Right renal cortex interstitium (tissue), 3 donors: ENCODE measurements at regions not wholly inside any gene's neighbourhood (a gene's known extent, or its start where the extent isn't known, plus 50 kb on each side); places are given as distances from the start of the nearest gene placed in this dataset.
"Not testable (repeated sequence)": the region's sequence is repeated elsewhere in the genome, so short reads cannot be mapped to it uniquely, and the experiment has no call there.

ENCODE experiments used
- DNase-seq, 3 donors: peaks; one replicate each; pipeline ENCODE4 v3.0.0-alpha.2; 2013; ENCODE audit warnings: low read depth in 3 of 3, low spot score in 2 of 3

DNA sequence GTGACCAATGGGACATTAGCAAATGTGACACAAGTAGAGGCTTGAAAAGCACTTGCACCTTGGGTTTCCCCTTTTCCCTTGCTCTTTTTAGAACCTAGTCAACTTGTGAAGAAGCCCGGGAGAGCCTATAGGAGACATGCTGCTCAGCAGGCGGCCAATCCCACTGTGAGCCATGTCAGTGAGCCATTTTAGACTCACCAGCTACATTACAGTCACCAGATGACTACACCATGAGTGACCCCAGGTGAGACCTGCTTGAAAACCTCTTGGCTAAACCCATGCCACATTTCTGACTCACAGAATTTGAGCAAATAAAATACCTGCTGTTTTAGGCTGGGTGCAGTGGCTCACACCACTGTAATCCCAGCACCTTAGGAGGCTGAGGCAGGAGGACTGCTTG is 317.5 kb downstream of the KLF12 start:
- DNase-seq: no peak

DNA sequence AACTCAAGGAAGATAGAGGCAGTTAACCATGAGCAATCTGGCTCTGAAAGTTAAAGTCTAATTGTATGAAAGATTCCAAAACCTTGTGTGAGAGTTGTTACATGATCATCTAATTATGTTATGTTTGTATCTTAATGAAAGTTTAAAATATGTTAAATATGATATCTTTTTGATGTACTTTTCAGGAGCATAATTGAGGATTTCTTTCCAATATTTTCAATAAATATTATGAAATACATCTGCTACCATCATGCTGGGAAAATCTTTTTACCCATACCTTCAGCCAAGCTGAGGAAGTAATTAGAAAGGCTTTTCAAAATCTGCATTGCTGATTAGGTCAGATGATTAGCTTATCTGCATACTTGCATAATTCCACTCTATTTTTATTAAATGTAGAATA is 318.4 kb downstream of the KLF12 start:
- DNase-seq: no peak

DNA sequence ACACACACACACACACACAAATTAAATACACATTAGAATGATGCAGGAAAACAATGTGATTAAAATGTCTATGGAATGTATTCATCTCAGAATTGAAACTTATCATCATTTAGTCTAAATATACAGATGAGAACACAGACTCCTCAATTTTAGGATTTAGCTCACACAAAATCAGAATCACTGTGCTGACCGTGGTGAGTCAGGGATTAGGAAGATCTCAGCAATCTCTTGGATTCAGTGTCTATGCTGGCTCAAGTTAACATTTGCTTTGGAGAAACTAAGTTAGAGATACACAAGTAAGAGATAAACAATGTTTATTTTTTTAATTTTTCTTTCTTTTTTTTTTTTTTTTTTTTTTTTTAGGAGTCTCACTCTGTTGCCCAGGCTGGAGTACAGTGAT is 323.6 kb downstream of the KLF12 start:
- no peak for DNase-seq

DNA sequence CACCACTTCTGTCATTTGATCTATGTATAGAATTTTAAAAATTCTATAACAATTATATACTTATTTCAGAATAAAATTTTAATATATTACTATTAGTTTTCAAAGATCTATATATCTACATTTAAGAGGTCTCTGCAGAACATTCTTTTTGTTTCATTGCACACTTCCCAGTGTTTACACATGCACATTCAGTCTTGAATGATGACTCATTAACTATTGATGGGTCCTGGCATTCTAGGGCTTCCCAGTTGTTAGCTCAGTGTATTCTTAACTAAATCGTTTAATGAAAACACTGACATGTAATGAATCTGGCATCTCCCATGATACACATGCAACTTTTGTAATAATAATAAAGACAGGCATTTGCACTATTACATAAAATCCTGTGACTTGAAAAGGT is 324.6 kb downstream of the KLF12 start:
- DNase-seq: no peak

DNA sequence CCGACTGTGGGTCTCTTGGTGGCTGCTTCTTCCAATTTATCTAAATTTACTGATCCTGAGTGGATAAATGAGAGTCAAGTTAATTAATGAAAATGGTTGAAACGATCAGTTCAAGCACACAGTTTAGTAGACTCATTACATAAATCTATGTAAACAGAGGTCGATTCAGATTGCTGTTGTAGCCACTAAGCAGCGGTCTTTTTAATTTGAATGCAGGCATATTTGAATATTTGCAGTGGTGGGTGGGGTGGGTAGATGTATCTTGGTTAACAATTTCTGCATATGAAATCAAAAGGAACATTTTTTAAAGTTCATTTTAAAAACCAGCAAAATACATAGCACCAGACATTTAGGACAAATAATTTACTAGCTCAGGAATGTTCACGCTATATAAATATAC is 325.9 kb downstream of the KLF12 start:
- no peak for DNase-seq

DNA sequence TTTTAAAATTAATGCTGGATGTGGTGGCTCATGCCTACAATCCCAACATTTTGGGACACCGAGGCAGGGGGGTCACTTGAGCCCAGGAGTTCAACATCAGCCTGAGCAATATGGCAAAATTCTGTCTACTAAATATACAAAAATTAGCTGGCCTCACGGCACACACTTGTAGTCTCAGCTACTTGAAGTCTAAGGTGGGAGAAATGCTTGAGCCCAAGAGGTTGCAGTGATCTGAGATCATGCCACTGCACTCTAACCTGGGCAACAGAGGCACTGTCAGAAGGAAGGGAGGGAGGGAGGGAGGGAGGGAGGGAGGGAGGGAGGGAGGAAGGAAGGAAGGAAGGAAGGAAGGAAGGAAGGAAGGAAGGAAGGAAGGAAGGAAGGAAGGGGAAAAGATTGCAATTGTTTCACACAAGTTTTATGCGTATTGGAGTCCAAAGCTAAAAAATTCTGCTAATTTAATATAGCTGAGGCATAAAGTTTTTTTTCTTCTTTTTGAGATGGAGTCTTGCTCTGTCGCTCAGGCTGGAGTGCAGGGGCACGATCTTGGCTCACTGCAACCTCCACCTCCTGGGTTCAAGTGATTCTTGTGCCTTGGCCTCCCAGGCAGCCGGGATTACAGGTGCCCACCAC is 328.8 kb downstream of the KLF12 start:
- not testable (repeated sequence) for DNase-seq

DNA sequence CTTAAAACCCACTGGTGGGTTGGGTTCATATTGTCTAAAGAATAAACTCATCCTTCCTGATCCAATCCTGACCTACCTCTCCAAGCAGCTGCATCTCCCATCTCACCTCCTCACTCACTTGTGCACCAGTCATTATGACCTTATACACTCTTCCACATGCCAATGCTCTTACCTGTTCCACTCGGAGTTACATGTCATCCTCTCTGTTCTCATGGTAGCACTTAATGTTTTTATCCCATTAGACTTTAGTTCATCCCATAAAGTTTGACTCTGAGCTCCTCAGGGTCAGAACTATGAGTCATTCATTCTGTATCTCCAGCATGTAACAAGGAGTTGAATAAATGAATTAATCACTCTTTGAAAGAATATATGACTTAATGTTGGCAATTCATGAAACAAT is 330.2 kb downstream of the KLF12 start:
- DNase-seq: no peak

DNA sequence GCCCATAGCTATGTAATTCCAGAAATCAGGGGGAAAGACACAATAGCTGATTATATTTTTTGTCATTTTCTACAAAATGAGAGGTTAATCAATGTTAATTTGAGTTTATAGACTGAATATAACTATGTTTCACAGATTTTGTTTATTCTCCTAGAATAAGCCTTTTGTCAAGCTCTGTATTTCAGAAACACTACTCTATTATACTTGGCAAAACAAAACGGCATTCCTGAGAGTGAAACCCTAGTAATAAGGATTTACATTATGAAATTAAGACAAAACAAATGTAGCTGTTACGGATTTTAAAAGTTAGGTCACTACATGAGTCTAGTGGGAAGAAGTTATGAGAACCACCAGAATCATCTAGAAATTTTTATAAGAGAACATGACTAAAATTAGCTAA is 334.2 kb downstream of the KLF12 start:
- no peak for DNase-seq

DNA sequence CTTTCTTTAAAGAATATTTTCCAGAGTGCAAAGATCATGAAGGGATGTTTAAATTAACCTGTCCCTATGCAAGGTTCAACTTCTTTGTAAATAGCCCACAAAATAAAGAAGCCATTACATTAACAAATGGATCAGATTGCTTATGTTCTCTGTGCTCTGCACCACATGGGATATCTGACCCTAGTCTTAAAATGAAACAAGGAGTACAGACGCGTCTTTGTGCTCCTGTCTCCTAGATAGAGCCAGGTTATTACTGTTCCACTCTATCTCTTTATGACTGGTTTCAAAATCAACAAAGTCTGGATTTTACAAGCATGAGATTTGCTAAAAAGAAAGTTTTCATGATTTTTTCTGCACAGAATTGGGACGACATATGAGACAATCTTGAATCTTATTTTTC is 339.4 kb downstream of the KLF12 start:
- no peak for DNase-seq

DNA sequence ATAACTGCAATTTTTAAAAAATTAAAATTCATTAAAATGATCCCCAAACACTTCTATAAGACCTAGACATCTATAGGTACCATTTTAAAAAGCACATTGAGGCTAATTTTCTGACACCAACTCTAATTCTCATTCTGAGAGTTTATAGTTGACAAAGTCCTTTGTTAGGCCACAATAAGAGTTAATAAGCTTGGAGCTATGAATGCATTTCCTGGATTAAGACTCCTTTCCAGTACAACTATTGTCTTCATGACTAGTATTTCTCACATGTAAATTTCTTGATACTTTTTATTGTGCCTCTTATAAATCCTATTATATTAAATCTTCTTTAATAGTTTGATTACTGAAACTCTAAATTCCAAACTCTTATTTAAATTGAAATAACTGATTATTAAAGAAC is 340.8 kb downstream of the KLF12 start:
- DNase-seq: no peak

DNA sequence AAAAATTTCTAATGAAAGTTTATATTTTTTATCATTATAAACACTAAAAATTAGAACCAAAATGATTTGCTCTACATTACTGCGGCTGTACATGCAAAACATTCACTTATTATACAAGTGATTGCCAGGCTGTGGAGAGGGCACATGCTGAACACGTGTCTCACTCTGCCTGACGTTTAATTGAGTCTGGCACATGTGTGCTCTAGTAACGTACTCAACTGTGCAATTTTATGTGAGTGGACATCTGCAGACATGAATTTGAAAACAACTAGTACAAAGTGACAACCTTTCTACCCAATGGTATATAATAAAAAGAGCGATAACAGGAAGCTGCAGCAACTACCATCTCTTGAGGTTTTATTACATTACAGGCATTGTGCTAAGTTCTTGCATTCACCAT is 341.4 kb downstream of the KLF12 start:
- no peak for DNase-seq

DNA sequence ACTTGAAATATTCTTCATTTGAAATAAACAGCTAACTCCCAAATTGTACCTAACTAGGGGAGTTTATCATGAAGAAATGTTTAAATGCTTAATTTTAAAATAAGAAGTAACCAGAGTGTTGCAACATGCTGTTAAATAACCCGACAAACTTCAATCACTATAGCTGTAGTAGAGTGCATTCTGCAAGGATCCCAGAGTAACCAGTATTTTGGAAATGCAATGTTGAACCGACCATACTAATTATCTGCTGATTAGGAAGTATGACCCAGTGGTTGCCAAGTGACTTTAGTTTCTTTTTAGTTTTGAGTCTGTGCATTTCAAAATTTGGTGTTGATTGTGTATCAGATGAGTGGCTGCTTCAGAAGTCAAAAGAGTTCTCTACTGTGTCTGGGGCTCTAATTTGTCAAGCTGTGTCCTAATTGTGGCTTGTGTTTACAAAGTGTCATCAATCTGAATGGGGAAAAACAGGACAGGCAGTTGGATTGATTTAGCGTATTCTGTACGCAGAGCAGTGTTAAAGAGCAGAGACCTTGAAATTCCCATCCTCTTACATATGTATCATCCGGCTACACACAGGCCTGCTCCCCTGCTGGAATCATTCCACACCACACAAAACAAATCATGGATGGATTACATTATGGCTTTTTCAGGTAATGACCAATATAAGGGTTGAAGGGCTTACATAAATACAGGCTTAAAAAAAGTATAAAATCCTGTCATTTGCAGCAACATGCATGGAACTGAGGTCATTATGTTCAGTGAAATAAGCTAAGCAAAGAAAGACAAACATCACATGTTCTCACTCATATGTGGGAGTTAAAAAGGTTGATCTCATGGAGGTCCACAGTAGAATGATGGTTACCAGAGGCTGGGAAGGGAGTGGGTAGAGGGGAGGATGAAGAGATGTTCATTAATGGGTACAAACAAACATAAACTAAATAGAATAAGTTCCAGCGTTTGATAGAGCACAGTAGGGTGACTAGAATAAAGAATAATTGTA is 351.5 kb downstream of the KLF12 start:
- DNase-seq: no peak

DNA sequence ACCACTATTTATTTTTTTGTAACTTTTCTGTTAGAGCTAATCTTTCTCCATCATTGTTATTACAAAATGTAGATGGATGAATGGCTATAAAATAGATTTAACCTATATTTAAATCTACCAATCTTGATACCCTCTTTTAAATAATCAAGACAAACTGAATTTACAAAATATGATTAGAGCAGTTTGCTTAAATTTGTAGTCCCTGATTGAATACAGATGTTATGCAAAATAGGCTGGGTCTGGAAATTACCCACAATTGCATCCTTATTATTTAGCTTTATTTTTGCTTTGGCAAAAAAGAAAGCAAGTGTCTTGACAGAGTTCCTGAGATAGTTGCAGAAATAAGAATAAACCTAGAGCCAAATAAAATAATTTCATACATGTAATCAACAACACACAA is 352.8 kb downstream of the KLF12 start:
- DNase-seq: no peak

DNA sequence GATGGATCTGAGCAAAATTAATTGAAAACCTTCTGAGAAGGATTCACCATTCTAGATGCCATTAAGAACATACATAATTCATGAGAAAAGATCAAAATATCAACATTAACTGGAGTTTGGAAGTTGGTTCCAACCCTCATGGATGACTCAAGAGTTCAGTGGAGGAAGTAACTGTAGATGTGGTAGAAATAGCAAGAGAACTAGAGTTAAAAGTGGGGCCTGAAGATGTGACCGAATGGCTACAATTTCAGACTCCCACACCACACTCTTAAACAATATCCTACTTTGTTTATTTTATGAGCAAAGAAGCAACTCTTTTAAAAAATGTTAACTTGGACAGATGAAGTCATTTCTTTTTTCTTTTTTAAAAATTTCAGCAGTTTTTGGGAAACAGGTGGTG is 354.3 kb downstream of the KLF12 start:
- DNase-seq: no peak

DNA sequence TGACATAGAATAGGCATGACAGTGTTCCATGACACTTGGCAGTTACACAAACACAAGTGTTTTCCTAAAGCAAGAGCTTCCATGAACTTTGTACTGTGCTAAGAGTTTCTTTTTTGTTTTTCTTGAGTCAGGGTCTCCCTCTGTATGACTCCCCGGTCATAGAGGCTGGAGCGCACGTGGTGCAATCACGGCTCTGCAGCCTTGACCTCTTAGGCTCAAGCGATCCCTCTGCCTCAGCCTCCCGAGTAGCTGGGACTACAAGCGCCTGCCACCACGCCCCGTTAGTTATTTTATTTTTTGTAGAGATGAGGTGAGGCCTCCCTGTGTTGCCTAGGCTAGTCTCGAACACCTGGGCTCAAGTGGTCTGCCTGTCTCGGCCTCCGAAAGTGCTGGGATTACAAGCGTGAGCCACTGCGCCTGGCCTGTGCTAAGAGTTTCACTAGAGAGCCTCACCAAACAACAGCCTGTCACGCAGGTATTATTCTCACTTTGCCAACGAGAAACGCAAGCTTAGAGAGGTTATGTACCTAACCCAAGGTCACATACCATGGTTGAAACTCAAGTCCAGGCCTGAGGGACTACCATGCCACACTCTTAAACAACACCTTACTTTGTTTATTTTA is 355.9 kb downstream of the KLF12 start:
- no peak for DNase-seq

DNA sequence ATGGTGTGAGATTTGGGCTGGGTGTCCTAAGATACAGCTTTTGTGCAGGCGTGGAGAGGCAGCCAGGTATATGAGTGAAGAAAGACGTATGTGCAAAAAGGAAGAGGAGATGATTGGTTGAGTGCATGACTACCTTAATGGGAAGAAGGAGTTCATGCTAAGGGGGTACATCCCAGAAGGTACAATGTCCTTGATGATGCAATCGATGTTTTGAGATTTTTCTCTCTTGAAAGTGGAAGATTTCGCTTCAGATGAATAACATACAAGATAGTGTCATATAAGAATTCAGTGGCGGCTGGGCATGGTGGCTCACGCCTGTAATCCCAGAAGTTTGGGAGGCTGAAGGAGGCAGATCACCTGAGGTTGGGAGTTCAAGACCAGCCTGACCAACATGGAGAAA is 357.1 kb downstream of the KLF12 start:
- no peak for DNase-seq

DNA sequence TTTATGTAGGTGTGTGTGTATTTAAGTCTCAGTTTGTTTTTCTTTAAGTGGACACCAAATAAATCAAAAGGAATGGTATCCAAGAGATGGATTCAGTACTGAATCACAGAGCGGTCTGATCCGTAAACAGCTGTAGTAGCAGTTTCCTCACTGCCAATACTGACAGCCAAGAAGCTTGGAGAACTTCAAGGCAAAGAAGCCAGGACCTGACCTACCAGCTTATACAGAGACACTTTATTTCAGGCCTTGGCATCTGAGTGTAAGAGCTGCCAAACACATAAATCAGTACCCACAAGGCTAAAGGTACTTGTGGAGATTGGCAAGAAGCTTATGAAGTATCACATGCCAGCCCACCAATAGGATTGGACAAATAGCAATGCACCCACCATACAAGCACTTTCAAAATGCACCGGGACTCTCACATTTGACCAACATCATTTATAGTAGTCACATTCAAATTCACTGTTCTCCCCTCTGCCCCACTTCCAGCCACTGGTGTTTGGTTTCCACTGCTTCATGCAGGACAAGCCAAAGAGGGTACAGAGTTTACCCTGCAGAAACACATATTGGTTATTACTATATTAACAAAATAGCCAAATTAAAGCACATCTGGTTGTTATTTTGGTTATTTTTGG is 357.9 kb downstream of the KLF12 start:
- DNase-seq: no peak

DNA sequence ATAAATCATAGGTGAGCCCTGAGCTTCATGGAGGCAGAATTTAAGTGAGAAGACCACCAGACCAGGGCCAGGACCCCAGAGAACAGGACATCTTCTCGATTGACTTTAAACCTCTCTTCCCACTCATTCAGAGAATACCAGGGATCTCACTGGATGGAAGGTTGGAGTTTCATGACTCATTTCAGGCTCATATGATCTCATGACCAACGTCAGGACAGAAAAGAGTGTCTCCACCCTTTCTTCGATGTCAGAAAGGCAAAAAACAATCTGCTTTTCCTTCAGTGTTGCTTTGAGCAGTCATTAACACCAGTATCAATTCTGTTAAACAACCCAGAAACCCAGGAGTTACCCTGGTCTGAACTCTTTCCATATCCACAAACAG is 361.0 kb downstream of the KLF12 start:
- no peak for DNase-seq

DNA sequence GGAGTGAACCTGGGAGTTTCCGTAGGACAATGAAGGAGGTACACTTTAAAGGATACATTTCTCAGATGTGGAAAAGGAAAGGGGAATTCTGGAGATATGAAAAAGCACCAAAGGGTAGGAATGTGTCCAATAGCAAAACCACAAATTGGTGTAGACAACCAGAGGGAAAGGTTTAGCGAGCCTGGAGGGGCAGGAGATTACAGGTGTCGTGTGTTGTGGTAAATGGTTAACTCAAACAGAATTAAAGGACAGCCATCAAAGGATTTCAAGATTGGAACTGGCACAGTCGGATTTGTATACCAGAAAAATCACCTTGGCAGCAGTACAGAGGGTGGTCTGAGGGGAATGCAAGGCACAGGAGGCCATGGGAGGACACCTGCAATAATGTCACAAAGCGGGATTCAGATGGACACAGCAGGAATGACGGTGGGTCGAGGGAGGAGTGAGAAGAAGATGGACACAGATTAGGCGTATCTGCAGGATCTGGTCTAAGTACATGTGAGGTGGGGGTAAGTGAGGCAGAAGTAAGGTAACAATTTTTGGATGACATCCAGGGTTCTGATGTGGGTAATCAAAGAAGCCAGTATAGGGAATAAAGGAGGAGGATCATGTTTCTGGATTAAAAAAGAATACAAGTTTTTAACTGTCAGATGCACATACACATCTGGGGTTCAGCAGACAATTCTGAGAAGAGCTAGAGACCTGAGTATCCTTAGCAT is 361.6 kb downstream of the KLF12 start:
- DNase-seq: no peak

DNA sequence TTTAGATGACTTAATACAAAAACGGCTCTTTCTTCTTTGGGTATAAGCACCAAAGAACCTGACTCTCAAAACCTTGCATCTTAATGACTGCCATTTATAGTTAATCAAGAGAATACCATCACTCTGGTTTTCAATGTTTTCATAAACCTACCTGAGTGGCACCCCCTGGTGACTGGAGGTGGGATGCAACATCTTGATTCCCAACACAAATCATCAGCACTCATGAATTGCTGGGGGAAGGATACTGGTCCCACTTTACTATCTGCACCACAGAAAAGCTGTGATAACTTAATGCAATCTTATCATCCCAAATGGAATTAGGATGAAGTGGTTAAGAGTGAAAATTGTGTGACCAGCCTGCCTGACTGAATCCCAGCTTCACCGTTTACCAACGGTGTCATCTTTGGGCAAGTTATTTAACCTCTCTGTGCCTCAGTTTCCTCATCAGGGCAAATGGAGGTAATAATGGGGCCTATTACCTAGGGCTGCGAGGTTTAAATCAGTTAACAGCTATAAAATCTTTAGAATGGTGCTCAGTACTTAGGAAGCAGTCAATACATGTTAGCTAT is 366.4 kb downstream of the KLF12 start:
- DNase-seq: no peak
